SK-N-SH treated with all-trans-retinoic acid at 6 μM for 48 hours (cell line): ENCODE measurements at regions not wholly inside any gene's neighbourhood (a gene's known extent, or its start where the extent isn't known, plus 50 kb on each side); places are given as distances from the start of the nearest gene placed in this dataset.

Experiments
- ATAC-seq: fragments of 200-7000 bp; cut with Tn5 transposase; 3 replicates; pipeline ENCODE4 v1.9.1; 2020; ENCODE audit warnings: mild to moderate bottlenecking, moderate library complexity
- ARNTL ChIP-seq: fragments of 450-650 bp; formaldehyde crosslinking; IDR thresholded peaks from 2 replicates; pipeline ENCODE4 v1.5.0; 2020; ENCODE audit warnings: low read depth, mild to moderate bottlenecking, moderate library complexity, borderline replicate concordance
- BACH2 ChIP-seq: fragments of 250-450 bp; sonication (Bioruptor Pico); IDR thresholded peaks from 2 replicates; pipeline ENCODE4 v1.9.0; 2021; ENCODE audit warnings: mild to moderate bottlenecking, borderline replicate concordance
- CREB5 ChIP-seq: fragments of 250-450 bp; sonication (Bioruptor Pico); IDR thresholded peaks from 2 replicates; pipeline ENCODE4 v1.5.1; 2020; ENCODE audit warnings: low read depth, mild to moderate bottlenecking, moderate library complexity
- CSDC2 ChIP-seq: fragments of 250-450 bp; sonication (Bioruptor Pico); IDR thresholded peaks from 2 replicates; pipeline ENCODE4 v1.5.0; 2020; ENCODE audit warnings: mild to moderate bottlenecking, moderate library complexity
- CSRNP3 ChIP-seq: fragments of 250-450 bp; sonication (Bioruptor Pico); IDR thresholded peaks from 2 replicates; pipeline ENCODE4 v1.5.1; 2021; ENCODE audit warnings: mild to moderate bottlenecking, moderate library complexity
- ESRRG ChIP-seq: fragments of 250-450 bp; sonication (Bioruptor Pico); IDR thresholded peaks from 2 replicates; pipeline ENCODE4 v1.6.1; 2021; ENCODE audit warnings: mild to moderate bottlenecking
- ISL1 ChIP-seq: fragments of 250-450 bp; sonication (Bioruptor Pico); IDR thresholded peaks from 2 replicates; pipeline ENCODE4 v2.1.2; 2022; ENCODE audit warnings: mild to moderate bottlenecking, moderate library complexity
- OSR1 ChIP-seq: fragments of 250-450 bp; sonication (Bioruptor Pico); IDR thresholded peaks from 2 replicates; pipeline ENCODE4 v1.8.0; 2022; ENCODE audit warnings: moderate library complexity, mild to moderate bottlenecking, inconsistent platforms
- PATZ1 ChIP-seq: fragments of 250-450 bp; sonication (Bioruptor Pico); IDR thresholded peaks from 2 replicates; pipeline ENCODE4 v1.8.0; 2020; ENCODE audit warnings: mild to moderate bottlenecking, moderate library complexity, borderline replicate concordance
- POU6F1 ChIP-seq: fragments of 250-450 bp; sonication (Bioruptor Pico); IDR thresholded peaks from 2 replicates; pipeline ENCODE4 v1.8.0; 2021; ENCODE audit warnings: low read depth, mild to moderate bottlenecking, moderate library complexity, borderline replicate concordance
- PPARA ChIP-seq: fragments of 250-450 bp; sonication (Bioruptor Pico); IDR thresholded peaks from 2 replicates; pipeline ENCODE4 v1.5.0; 2020; ENCODE audit warnings: mild to moderate bottlenecking, borderline replicate concordance
- RARB ChIP-seq: fragments of 250-450 bp; sonication (Bioruptor Pico); IDR thresholded peaks from 2 replicates; pipeline ENCODE4 v1.8.0; 2021; ENCODE audit warnings: mild to moderate bottlenecking, moderate library complexity
- TOX ChIP-seq: fragments of 250-450 bp; sonication (Bioruptor Pico); IDR thresholded peaks from 2 replicates; pipeline ENCODE4 v1.8.0; 2021; ENCODE audit warnings: mild to moderate bottlenecking, moderate library complexity, borderline replicate concordance
- TSHZ2 ChIP-seq: fragments of 250-450 bp; sonication (Bioruptor Pico); IDR thresholded peaks from 2 replicates; pipeline ENCODE4 v1.5.0; 2020; ENCODE audit warnings: mild to moderate bottlenecking, moderate library complexity
- ZC3H10 ChIP-seq: fragments of 250-450 bp; sonication (Bioruptor Pico); IDR thresholded peaks from 2 replicates; pipeline ENCODE4 v1.5.1; 2021; ENCODE audit warnings: mild to moderate bottlenecking, moderate library complexity
- ZFP3 ChIP-seq: fragments of 250-450 bp; sonication (Bioruptor Pico); IDR thresholded peaks from 2 replicates; pipeline ENCODE4 v1.5.0; 2020; ENCODE audit warnings: mild to moderate bottlenecking, moderate library complexity
- ZFP30 ChIP-seq: fragments of 450-650 bp; formaldehyde crosslinking; IDR thresholded peaks from 2 replicates; pipeline ENCODE4 v1.5.0; 2022; ENCODE audit warnings: mild to moderate bottlenecking, moderate library complexity
- ZNF565 ChIP-seq: fragments of 450-650 bp; formaldehyde crosslinking; conservative IDR thresholded peaks from 2 replicates; pipeline ENCODE4 v1.5.0; 2020; ENCODE audit warnings: low read depth, mild to moderate bottlenecking, moderate library complexity
- ZNF8 ChIP-seq: fragments of 450-650 bp; formaldehyde crosslinking; IDR thresholded peaks from 2 replicates; pipeline ENCODE4 v1.5.0; 2020; ENCODE audit warnings: mild to moderate bottlenecking, moderate library complexity

GRCh38 chr13:99907038-99907437, 64.5 kb downstream of the ZIC5 start:
- TF ChIP-seq ZC3H10 (CRISPR knock-in tag) (no peak), ISL1 (no peak), RARB (CRISPR knock-in tag) (no peak), PATZ1 (CRISPR knock-in tag) (no peak), ZFP30 (CRISPR knock-in tag) (no peak), CSDC2 (CRISPR knock-in tag) (no peak), ZNF8 (no peak)
- no peak for ATAC-seq

GRCh38 chr13:99905814-99906213, 65.8 kb downstream of the ZIC5 start:
- TF ChIP-seq CREB5 (CRISPR knock-in tag): no peak
- TF ChIP-seq OSR1 (CRISPR knock-in tag): no peak
- TF ChIP-seq POU6F1: no peak
- TF ChIP-seq ZFP3: no peak
- no peak for TF ChIP-seq BACH2 (CRISPR knock-in tag)
- no peak for TF ChIP-seq RARB (CRISPR knock-in tag)
- no peak for TF ChIP-seq CSRNP3
- no peak for TF ChIP-seq TOX
- TF ChIP-seq ZFP30 (CRISPR knock-in tag): no peak
- TF ChIP-seq ZNF8: no peak
- no peak for TF ChIP-seq PPARA (CRISPR knock-in tag)
- TF ChIP-seq ISL1: no peak
- no peak for TF ChIP-seq ESRRG (CRISPR knock-in tag)
- TF ChIP-seq ZC3H10 (CRISPR knock-in tag): no peak
- no peak for TF ChIP-seq PATZ1 (CRISPR knock-in tag)
- no peak for ATAC-seq

- no peak for TF ChIP-seq RARB (CRISPR knock-in tag)
- TF ChIP-seq CREB5 (CRISPR knock-in tag): no peak
- no peak for TF ChIP-seq ZFP30 (CRISPR knock-in tag)
- no peak for TF ChIP-seq BACH2 (CRISPR knock-in tag)
- TF ChIP-seq ARNTL (CRISPR knock-in tag): no peak
- TF ChIP-seq PPARA (CRISPR knock-in tag): no peak
- TF ChIP-seq TSHZ2 (CRISPR knock-in tag): no peak
- TF ChIP-seq ZNF565 (CRISPR knock-in tag): no peak
- TF ChIP-seq ZC3H10 (CRISPR knock-in tag): no peak
- ATAC-seq: no peak
Measured at GRCh38 chr13:99905224-99905623, 66.3 kb downstream of the ZIC5 start.
